NB4 (cell line): ENCODE measurements at regions not wholly inside any gene's neighbourhood (a gene's known extent, or its start where the extent isn't known, plus 50 kb on each side); places are given as distances from the start of the nearest gene placed in this dataset.

ENCODE experiments used
- DNase-seq: peaks from one replicate; pipeline ENCODE4 v3.0.0; 2010; ENCODE audit warnings: low read depth
- H3K4me3 ChIP-seq: one replicate; pipeline ENCODE4 v1.5.1; 2011; ENCODE audit warnings: mild to moderate bottlenecking, low read depth, low read length, moderate library complexity
- MYC ChIP-seq: IDR thresholded peaks from 2 replicates; pipeline ENCODE4 v1.6.1; 2011; ENCODE audit warnings: low read depth, low read length
- POLR2A ChIP-seq: IDR thresholded peaks from 2 replicates; pipeline ENCODE4 v1.6.1; 2011; ENCODE audit warnings: mild to moderate bottlenecking; ENCODE audit not compliant: insufficient read length; ENCODE audit errors: extremely low read depth
- TF ChIP-seq, protein P1 (sequence below): IDR thresholded peaks from one replicate; pipeline ENCODE4 v1.5.1; 2012; ENCODE audit warnings: low read depth, low read length
- TF ChIP-seq, protein P2 (sequence below): IDR thresholded peaks from 2 replicates; pipeline ENCODE4 v1.6.1; 2011; ENCODE audit warnings: low read depth, low read length

GRCh38 chr9:107064378-107064777 is 201.4 kb downstream of the ZNF462 start:
- no peak overlapping the region for H3K4me3 ChIP-seq
- TF ChIP-seq MYC: no peak
- TF ChIP-seq, protein P1, sequence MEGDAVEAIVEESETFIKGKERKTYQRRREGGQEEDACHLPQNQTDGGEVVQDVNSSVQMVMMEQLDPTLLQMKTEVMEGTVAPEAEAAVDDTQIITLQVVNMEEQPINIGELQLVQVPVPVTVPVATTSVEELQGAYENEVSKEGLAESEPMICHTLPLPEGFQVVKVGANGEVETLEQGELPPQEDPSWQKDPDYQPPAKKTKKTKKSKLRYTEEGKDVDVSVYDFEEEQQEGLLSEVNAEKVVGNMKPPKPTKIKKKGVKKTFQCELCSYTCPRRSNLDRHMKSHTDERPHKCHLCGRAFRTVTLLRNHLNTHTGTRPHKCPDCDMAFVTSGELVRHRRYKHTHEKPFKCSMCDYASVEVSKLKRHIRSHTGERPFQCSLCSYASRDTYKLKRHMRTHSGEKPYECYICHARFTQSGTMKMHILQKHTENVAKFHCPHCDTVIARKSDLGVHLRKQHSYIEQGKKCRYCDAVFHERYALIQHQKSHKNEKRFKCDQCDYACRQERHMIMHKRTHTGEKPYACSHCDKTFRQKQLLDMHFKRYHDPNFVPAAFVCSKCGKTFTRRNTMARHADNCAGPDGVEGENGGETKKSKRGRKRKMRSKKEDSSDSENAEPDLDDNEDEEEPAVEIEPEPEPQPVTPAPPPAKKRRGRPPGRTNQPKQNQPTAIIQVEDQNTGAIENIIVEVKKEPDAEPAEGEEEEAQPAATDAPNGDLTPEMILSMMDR: no peak
- no peak for TF ChIP-seq POLR2A
- DNase-seq: no peak

GRCh38 chr9:107065549-107065948 is 202.6 kb downstream of the ZNF462 start:
- no peak overlapping the region for H3K4me3 ChIP-seq
- no peak for DNase-seq
- TF ChIP-seq POLR2A (no peak), MYC (no peak)
- TF ChIP-seq, protein P1: no peak
- TF ChIP-seq, protein P2, sequence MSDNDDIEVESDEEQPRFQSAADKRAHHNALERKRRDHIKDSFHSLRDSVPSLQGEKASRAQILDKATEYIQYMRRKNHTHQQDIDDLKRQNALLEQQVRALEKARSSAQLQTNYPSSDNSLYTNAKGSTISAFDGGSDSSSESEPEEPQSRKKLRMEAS: no peak

- no peak for DNase-seq
- TF ChIP-seq, protein P2: no peak
- H3K4me3 ChIP-seq: no peak overlapping the region
Measured at GRCh38 chr9:107067739-107068416, 204.9 kb downstream of the ZNF462 start.

GRCh38 chr9:107068581-107068980 is 205.6 kb downstream of the ZNF462 start:
- H3K4me3 ChIP-seq: no peak overlapping the region
- TF ChIP-seq, protein P1: no peak
- TF ChIP-seq, protein P2: no peak
- no peak for TF ChIP-seq MYC
- TF ChIP-seq POLR2A: no peak
- no peak for DNase-seq

GRCh38 chr9:107070586-107070985 is 207.6 kb downstream of the ZNF462 start:
- no peak for DNase-seq
- no peak for TF ChIP-seq POLR2A
- no peak for TF ChIP-seq MYC
- TF ChIP-seq, protein P2: no peak
- TF ChIP-seq, protein P1: no peak
- no peak overlapping the region for H3K4me3 ChIP-seq

DNA sequence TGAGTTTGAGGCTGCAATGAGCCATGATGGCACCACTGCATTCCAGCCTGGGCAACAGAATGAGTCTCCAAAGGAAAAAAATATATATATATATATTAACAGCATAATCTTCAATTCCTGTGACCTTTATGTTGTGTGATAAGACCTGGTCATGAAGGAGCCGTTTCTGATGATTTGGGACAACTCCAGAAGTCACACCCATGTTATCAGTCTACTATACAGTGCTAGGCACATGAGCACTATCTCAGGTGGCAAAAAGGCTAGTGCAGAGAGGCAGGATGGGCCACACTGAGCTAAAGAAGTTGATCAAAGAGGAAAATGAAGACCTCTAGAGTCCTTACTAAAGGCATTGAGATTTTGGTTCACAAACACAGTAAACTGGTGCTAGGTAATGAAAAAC is 205.0 kb upstream of the RAD23B start:
- H3K4me3 ChIP-seq: no peak overlapping the region
- no peak for DNase-seq
- TF ChIP-seq MYC (no peak), POLR2A (no peak)
- TF ChIP-seq, protein P1: no peak
- TF ChIP-seq, protein P2: no peak
